GM23338 (cell line): ENCODE measurements at regions not wholly inside any gene's neighbourhood (a gene's known extent, or its start where the extent isn't known, plus 50 kb on each side); places are given as distances from the start of the nearest gene placed in this dataset.
"Not testable (repeated sequence)": the region's sequence is repeated elsewhere in the genome, so short reads cannot be mapped to it uniquely, and the experiment has no call there.

ENCODE experiments used
- ATAC-seq: fragments of 200-7000 bp; cut with Tn5 transposase; 3 replicates; pipeline ENCODE4 v1.9.1; 2020
- DNase-seq: peaks from one replicate; pipeline ENCODE4 v3.0.0-alpha.2; 2015; ENCODE audit warnings: low spot score
- H2AFZ ChIP-seq: fragments of 200-600 bp; sonication (generic); 2 replicates; pipeline ENCODE4 v1.8.0; 2016; ENCODE audit warnings: antibody characterized with exemption, mild to moderate bottlenecking, moderate library complexity
- H3F3A ChIP-seq: fragments of 200-600 bp; sonication (generic); replicated peaks from 2 replicates; pipeline ENCODE4 v1.8.0; 2017; ENCODE audit warnings: antibody characterized with exemption, mixed run types, low read depth
- H3K27ac ChIP-seq: fragments of 200-600 bp; sonication (generic); 2 replicates; pipeline ENCODE4 v1.6.1; 2016; ENCODE audit warnings: low read depth
- H3K27me3 ChIP-seq: fragments of 200-600 bp; sonication (generic); 2 replicates; pipeline ENCODE4 v1.8.0; 2016; ENCODE audit warnings: mild to moderate bottlenecking, mixed run types, moderate library complexity; ENCODE audit not compliant: insufficient read depth
- H3K36me3 ChIP-seq: fragments of 200-600 bp; sonication (generic); 2 replicates; pipeline ENCODE4 v1.8.0; 2016; ENCODE audit warnings: mild to moderate bottlenecking; ENCODE audit not compliant: insufficient read depth
- H3K4me1 ChIP-seq: fragments of 200-600 bp; sonication (generic); 2 replicates; pipeline ENCODE4 v1.8.0; 2016; ENCODE audit warnings: mild to moderate bottlenecking, moderate library complexity; ENCODE audit not compliant: insufficient read depth
- H3K4me2 ChIP-seq: fragments of 200-600 bp; sonication (generic); 2 replicates; pipeline ENCODE4 v1.7.1; 2017; ENCODE audit warnings: mixed run types
- H3K4me3 ChIP-seq: fragments of 200-600 bp; sonication (generic); 2 replicates; pipeline ENCODE4 v1.6.1; 2016; ENCODE audit warnings: mixed run types
- H3K79me2 ChIP-seq: fragments of 200-600 bp; sonication (generic); replicated peaks from 2 replicates; pipeline ENCODE4 v1.8.0; 2017; ENCODE audit warnings: mild to moderate bottlenecking; ENCODE audit not compliant: insufficient read depth
- H3K9me2 ChIP-seq: fragments of 200-600 bp; sonication (generic); 2 replicates; pipeline ENCODE4 v1.8.0; 2017; ENCODE audit not compliant: insufficient read depth
- H4K20me1 ChIP-seq: fragments of 200-600 bp; sonication (generic); replicated peaks from 2 replicates; pipeline ENCODE4 v1.8.0; 2017; ENCODE audit warnings: mild to moderate bottlenecking; ENCODE audit not compliant: insufficient read depth
- H3K27ac Mint-ChIP-seq: 2 replicates; pipeline ENCODE4 v1.8.0; 2020; ENCODE audit warnings: inconsistent platforms, mild to moderate bottlenecking, moderate library complexity, mixed read lengths
- H3K27me3 Mint-ChIP-seq: 3 replicates; pipeline ENCODE4 v1.8.0; 2022; ENCODE audit warnings: low read depth, mild to moderate bottlenecking, moderate library complexity, mixed read lengths, inconsistent platforms; ENCODE audit not compliant: insufficient read depth, poor library complexity
- H3K36me3 Mint-ChIP-seq: 3 replicates; pipeline ENCODE4 v1.8.0; 2021; ENCODE audit warnings: low read depth, mild to moderate bottlenecking, inconsistent platforms, moderate library complexity, mixed read lengths
- H3K4me1 Mint-ChIP-seq: 3 replicates; pipeline ENCODE4 v1.8.0; 2020; ENCODE audit warnings: mild to moderate bottlenecking, inconsistent platforms, mixed read lengths
- H3K4me3 Mint-ChIP-seq: 3 replicates; pipeline ENCODE4 v1.8.0; 2021; ENCODE audit warnings: moderate library complexity, mild to moderate bottlenecking, inconsistent platforms, mixed read lengths
- H3K9me3 Mint-ChIP-seq: 3 replicates; pipeline ENCODE4 v1.8.0; 2020; ENCODE audit warnings: moderate library complexity, mild to moderate bottlenecking, inconsistent platforms, mixed read lengths
- JUNB ChIP-seq: IDR thresholded peaks from one replicate; pipeline ENCODE4 v1.6.1; 2016; ENCODE audit warnings: antibody characterized with exemption; ENCODE audit not compliant: unreplicated experiment
- TF ChIP-seq, protein P1 (sequence below): fragments of 250-450 bp; sonication (Bioruptor Pico); IDR thresholded peaks from 2 replicates; pipeline ENCODE4 v1.5.0; 2020; ENCODE audit warnings: mild to moderate bottlenecking, moderate library complexity

DNA sequence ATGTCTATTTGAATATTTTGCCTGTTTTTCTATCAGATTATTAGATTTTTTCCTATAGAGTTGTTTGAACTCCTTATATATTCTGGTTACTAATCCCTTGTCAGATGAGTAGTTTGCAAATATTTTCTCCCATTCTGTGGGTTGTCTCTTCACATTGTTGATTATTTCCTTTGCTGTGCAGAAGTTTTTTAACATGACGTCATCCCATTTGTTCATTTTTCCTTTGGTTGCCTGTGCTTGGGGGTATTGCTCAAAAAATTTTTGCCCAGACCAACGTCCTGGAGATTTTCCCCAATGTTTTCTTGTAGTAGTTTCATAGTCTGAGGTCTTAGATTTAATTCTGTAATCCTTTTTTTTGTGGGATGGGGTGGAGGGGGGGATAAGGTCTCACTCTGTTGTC is 168.7 kb upstream of the NFIA start:
- not testable (repeated sequence) for H3K9me3 Mint-ChIP-seq, H3F3A ChIP-seq, H3K27ac ChIP-seq, H3K27me3 Mint-ChIP-seq, H3K9me2 ChIP-seq, H3K36me3 ChIP-seq, H3K4me2 ChIP-seq, H3K4me1 ChIP-seq, H2AFZ ChIP-seq, H4K20me1 ChIP-seq, H3K27ac Mint-ChIP-seq, DNase-seq, H3K4me3 ChIP-seq, H3K36me3 Mint-ChIP-seq, H3K79me2 ChIP-seq, H3K4me3 Mint-ChIP-seq, ATAC-seq, H3K27me3 ChIP-seq
- peaks cover 14% of the 10 kb centered on the region for H3K4me1 Mint-ChIP-seq

DNA sequence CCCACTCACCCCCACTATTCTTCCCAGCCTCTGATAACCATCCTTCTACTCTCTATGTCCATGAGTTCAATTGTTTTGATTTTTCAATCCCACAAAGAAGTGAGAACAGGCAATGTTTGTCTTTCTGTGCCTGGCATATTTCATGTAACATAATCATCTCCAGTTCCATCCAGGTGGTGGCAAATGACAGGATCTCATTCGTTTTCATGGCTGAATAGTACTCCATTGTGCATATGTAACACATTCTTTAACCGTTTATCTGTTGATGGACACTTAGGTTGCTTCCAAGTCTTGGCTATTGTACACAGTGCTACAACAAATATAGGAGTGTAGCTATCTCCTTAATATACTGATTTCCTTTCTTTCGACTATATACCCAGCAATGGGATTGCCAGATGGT is 169.3 kb upstream of the NFIA start:
- ATAC-seq: no peak
- Mint-ChIP-seq H3K9me3 (no peaks in the 10 kb centered on the region; the same call in 2 of the 3 replicates), H3K27me3 (peaks cover 2% of the 10 kb centered on the region), H3K36me3 (no peaks in the 10 kb centered on the region), H3K4me3 (no peak overlapping the region), H3K27ac (no peak overlapping the region), H3K4me1 (peaks cover 16% of the 10 kb centered on the region)
- no peaks in the 10 kb centered on the region for H4K20me1 ChIP-seq
- no peaks in the 10 kb centered on the region for H3K27me3 ChIP-seq
- no peak overlapping the region for H2AFZ ChIP-seq
- no peak for TF ChIP-seq JUNB
- peaks cover 8% of the 10 kb centered on the region; the same call in 1 of the 2 replicates for H3K4me1 ChIP-seq
- no peaks in the 10 kb centered on the region for H3F3A ChIP-seq
- H3K27ac ChIP-seq: no peak overlapping the region
- no peak for DNase-seq
- H3K4me3 ChIP-seq: no peak overlapping the region
- no peaks in the 10 kb centered on the region for H3K79me2 ChIP-seq
- H3K4me2 ChIP-seq: no peak overlapping the region
- no peaks in the 10 kb centered on the region for H3K36me3 ChIP-seq
- H3K9me2 ChIP-seq: peaks cover 5% of the 10 kb centered on the region; the same call in 1 of the 2 replicates

DNA sequence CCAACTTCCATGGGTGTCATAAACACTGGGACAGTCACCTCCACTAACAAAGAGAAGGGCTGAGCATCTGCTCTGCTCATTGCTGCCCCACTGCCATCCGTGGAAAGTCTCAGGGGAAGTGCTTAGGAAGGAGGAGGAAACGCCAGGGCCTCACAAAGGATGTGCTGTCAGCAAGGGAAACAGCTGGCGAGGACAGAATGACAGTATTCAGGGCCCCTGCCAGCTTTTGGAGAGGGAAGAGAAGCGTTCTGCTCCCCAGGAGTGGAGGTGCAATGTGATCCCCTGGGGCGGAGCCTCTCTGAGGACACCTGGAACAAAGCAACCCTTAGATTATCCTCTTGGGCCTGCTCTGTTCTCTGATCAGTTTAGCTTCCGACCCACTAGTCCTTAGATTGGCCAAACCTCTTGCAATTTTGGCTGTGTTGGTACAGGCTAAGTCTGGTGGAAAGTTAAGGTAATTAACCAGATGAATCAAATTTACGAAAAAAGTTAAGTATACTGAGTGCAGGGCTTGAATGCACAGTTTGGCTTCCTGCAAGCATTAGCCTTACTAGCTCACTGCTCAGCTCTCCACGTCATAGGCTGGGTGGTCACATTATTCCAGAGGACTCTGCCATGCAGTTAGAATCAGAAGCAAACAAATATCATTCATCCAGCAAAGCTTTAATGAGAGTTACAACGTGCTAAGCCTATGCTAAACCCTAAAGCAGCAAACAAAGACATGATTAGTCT is 170.2 kb upstream of the NFIA start:
- H3K4me2 ChIP-seq: peak overlapping the region; percentile 49

More for the DNA sequence above, 170.2 kb upstream of the NFIA start:
- Histone ChIP-seq H3K4me1 (peaks cover 10% of the 10 kb centered on the region), H3K79me2 (no peaks in the 10 kb centered on the region), H3K36me3 (no peaks in the 10 kb centered on the region), H3K27ac (0 out of 2 replicates have a peak overlapping the region, but pooled peaks have one; percentile 20), H3K9me2 (peaks cover 5% of the 10 kb centered on the region; the same call in 1 of the 2 replicates), H4K20me1 (no peaks in the 10 kb centered on the region), H3K4me3 (no peak overlapping the region), H3K27me3 (no peaks in the 10 kb centered on the region), H3F3A (no peaks in the 10 kb centered on the region), H2AFZ (peak overlapping the region; percentile 92)
- H3K4me1 Mint-ChIP-seq: peaks cover 18% of the 10 kb centered on the region
- H3K36me3 Mint-ChIP-seq: no peaks in the 10 kb centered on the region
- no peaks in the 10 kb centered on the region; the same call in 2 of the 3 replicates for H3K9me3 Mint-ChIP-seq
- ATAC-seq (peak; percentile 98), DNase-seq (peak; percentile 69)
- no peak for TF ChIP-seq JUNB
- TF ChIP-seq, protein P1, sequence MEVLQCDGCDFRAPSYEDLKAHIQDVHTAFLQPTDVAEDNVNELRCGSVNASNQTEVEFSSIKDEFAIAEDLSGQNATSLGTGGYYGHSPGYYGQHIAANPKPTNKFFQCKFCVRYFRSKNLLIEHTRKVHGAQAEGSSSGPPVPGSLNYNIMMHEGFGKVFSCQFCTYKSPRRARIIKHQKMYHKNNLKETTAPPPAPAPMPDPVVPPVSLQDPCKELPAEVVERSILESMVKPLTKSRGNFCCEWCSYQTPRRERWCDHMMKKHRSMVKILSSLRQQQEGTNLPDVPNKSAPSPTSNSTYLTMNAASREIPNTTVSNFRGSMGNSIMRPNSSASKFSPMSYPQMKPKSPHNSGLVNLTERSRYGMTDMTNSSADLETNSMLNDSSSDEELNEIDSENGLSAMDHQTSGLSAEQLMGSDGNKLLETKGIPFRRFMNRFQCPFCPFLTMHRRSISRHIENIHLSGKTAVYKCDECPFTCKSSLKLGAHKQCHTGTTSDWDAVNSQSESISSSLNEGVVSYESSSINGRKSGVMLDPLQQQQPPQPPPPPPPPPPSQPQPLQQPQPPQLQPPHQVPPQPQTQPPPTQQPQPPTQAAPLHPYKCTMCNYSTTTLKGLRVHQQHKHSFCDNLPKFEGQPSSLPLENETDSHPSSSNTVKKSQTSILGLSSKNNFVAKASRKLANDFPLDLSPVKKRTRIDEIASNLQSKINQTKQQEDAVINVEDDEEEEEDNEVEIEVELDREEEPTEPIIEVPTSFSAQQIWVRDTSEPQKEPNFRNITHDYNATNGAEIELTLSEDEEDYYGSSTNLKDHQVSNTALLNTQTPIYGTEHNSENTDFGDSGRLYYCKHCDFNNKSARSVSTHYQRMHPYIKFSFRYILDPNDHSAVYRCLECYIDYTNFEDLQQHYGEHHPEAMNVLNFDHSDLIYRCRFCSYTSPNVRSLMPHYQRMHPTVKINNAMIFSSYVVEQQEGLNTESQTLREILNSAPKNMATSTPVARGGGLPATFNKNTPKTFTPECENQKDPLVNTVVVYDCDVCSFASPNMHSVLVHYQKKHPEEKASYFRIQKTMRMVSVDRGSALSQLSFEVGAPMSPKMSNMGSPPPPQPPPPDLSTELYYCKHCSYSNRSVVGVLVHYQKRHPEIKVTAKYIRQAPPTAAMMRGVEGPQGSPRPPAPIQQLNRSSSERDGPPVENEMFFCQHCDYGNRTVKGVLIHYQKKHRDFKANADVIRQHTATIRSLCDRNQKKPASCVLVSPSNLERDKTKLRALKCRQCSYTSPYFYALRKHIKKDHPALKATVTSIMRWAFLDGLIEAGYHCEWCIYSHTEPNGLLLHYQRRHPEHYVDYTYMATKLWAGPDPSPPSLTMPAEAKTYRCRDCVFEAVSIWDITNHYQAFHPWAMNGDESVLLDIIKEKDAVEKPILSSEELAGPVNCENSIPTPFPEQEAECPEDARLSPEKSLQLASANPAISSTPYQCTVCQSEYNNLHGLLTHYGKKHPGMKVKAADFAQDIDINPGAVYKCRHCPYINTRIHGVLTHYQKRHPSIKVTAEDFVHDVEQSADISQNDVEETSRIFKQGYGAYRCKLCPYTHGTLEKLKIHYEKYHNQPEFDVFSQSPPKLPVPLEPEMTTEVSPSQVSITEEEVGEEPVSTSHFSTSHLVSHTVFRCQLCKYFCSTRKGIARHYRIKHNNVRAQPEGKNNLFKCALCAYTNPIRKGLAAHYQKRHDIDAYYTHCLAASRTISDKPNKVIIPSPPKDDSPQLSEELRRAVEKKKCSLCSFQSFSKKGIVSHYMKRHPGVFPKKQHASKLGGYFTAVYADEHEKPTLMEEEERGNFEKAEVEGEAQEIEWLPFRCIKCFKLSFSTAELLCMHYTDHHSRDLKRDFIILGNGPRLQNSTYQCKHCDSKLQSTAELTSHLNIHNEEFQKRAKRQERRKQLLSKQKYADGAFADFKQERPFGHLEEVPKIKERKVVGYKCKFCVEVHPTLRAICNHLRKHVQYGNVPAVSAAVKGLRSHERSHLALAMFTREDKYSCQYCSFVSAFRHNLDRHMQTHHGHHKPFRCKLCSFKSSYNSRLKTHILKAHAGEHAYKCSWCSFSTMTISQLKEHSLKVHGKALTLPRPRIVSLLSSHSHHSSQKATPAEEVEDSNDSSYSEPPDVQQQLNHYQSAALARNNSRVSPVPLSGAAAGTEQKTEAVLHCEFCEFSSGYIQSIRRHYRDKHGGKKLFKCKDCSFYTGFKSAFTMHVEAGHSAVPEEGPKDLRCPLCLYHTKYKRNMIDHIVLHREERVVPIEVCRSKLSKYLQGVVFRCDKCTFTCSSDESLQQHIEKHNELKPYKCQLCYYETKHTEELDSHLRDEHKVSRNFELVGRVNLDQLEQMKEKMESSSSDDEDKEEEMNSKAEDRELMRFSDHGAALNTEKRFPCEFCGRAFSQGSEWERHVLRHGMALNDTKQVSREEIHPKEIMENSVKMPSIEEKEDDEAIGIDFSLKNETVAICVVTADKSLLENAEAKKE (CRISPR knock-in tag): peak; percentile 72; the same call in 1 of the 2 replicates
- H3K27ac Mint-ChIP-seq: no peak overlapping the region
- H3K4me3 Mint-ChIP-seq: no peak overlapping the region
- peaks cover 2% of the 10 kb centered on the region for H3K27me3 Mint-ChIP-seq
